ENCODE measurements at regions not wholly inside any gene's neighbourhood (a gene's known extent, or its start where the extent isn't known, plus 50 kb on each side); places are given as distances from the start of the nearest gene placed in this dataset.

- Histone ChIP-seq H3K4me1 (ENCODE audit: insufficient read depth, low read length) (peaks cover 5% of the 10 kb centered on the region), H3K36me3 (ENCODE audit: insufficient read depth, low read length) (no peaks in the 10 kb centered on the region), H3K9me3 (ENCODE audit: low read length) (peaks cover 2% of the 10 kb centered on the region), H2AFZ (ENCODE audit: low read depth, low read length) (no peak overlapping the region), H3K27me3 (ENCODE audit: insufficient read depth, low read length) (no peaks in the 10 kb centered on the region), H3K4me3 (ENCODE audit: low read length) (no peak overlapping the region)
These were observed 51.4 kb upstream of the IGF1R start for GRCh38 chr15:98596885-98597392.

DNA sequence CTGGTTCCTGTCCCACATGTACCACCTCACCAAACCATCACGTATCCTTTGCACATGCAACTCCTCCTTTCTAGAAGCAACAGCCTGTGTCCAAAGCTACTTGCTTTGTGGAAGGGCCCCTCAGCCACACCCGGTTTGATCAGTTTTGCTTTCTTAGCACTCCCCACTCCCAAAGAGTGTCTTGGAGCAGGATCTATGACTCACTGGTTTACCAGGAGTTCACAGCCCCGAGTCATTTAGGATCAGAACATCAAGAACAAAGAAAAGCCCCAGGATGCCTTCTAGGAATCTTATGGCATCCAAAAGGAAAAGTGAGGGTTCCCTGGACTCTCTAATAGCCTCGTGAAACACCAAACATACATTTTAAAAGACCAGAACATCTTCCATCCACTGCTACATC, 50.7 kb upstream of the IGF1R start:
- H2AFZ ChIP-seq (ENCODE audit: low read depth, low read length) = no peak overlapping the region
- no peaks in the 10 kb centered on the region for H3K36me3 ChIP-seq (ENCODE audit: insufficient read depth, low read length)
- H3K9me3 ChIP-seq (ENCODE audit: low read length) = peaks cover 3% of the 10 kb centered on the region
- no peaks in the 10 kb centered on the region for H3K27me3 ChIP-seq (ENCODE audit: insufficient read depth, low read length)
- peaks cover 5% of the 10 kb centered on the region for H3K4me1 ChIP-seq (ENCODE audit: insufficient read depth, low read length)
- no peak overlapping the region for H3K4me3 ChIP-seq (ENCODE audit: low read length)
